Astrocyte (in vitro differentiated cells and primary cell): ENCODE measurements at regions not wholly inside any gene's neighbourhood (a gene's known extent, or its start where the extent isn't known, plus 50 kb on each side); places are given as distances from the start of the nearest gene placed in this dataset.

Source experiments
- DNase-seq: peaks from one replicate; pipeline ENCODE4 v3.0.0-alpha.2; 2010; ENCODE audit warnings: low read depth
- FAIRE-seq: peaks from 2 replicates; lab custom pipeline; 2011; peaks lifted over from hg19 to GRCh38; lab: Jason Lieb, UNC
- H2AFZ ChIP-seq: 2 replicates; pipeline ENCODE4 v1.6.0; 2012; ENCODE audit warnings: low read depth, low read length, inconsistent platforms
- H3K27ac ChIP-seq: 2 replicates; pipeline ENCODE4 v1.5.1; 2011; ENCODE audit warnings: low read depth, low read length, inconsistent platforms
- H3K27me3 ChIP-seq: 2 replicates; pipeline ENCODE4 v1.6.0; 2011; ENCODE audit warnings: low read length, inconsistent platforms; ENCODE audit not compliant: insufficient read depth
- H3K36me3 ChIP-seq: 2 replicates; pipeline ENCODE4 v1.5.1; 2011; ENCODE audit warnings: low read length, inconsistent platforms; ENCODE audit not compliant: insufficient read depth
- H3K4me1 ChIP-seq: 2 replicates; pipeline ENCODE4 v1.5.1; 2011; ENCODE audit warnings: low read length, inconsistent platforms; ENCODE audit not compliant: insufficient read depth
- H3K4me2 ChIP-seq: 2 replicates; pipeline ENCODE4 v1.6.0; 2012; ENCODE audit warnings: low read length, inconsistent platforms
- H3K4me3 ChIP-seq: 2 replicates; pipeline ENCODE4 v1.5.1; 2011; ENCODE audit warnings: low read depth, mild to moderate bottlenecking, low read length, inconsistent platforms; ENCODE audit not compliant: insufficient read depth
- H3K79me2 ChIP-seq: 2 replicates; pipeline ENCODE4 v1.6.0; 2012; ENCODE audit warnings: mild to moderate bottlenecking, low read length, inconsistent platforms; ENCODE audit not compliant: insufficient read depth
- H3K9ac ChIP-seq: 2 replicates; pipeline ENCODE4 v1.6.0; 2012; ENCODE audit warnings: mild to moderate bottlenecking, low read length, inconsistent platforms
- H3K9me3 ChIP-seq: 2 replicates; pipeline ENCODE4 v1.5.1; 2012; ENCODE audit warnings: low read depth, mild to moderate bottlenecking, low read length, inconsistent platforms; ENCODE audit not compliant: insufficient read depth
- H4K20me1 ChIP-seq: 2 replicates; pipeline ENCODE4 v1.6.0; 2012; ENCODE audit warnings: low read length, inconsistent platforms; ENCODE audit not compliant: insufficient read depth
- H3K27ac Mint-ChIP-seq: one replicate; pipeline ENCODE4 v1.8.0; 2021; ENCODE audit warnings: mild to moderate bottlenecking, mixed read lengths; ENCODE audit not compliant: unreplicated experiment
- H3K27me3 Mint-ChIP-seq: one replicate; pipeline ENCODE4 v1.8.0; 2021; ENCODE audit warnings: low read depth, mixed read lengths; ENCODE audit not compliant: unreplicated experiment
- H3K36me3 Mint-ChIP-seq: one replicate; pipeline ENCODE4 v1.8.0; 2021; ENCODE audit warnings: low read depth, mixed read lengths; ENCODE audit not compliant: unreplicated experiment
- H3K4me1 Mint-ChIP-seq: one replicate; pipeline ENCODE4 v1.8.0; 2021; ENCODE audit warnings: low read depth, mixed read lengths; ENCODE audit not compliant: unreplicated experiment
- H3K4me3 Mint-ChIP-seq: one replicate; pipeline ENCODE4 v1.8.0; 2021; ENCODE audit warnings: mild to moderate bottlenecking, moderate library complexity, mixed read lengths; ENCODE audit not compliant: unreplicated experiment
- H3K9me3 Mint-ChIP-seq: one replicate; pipeline ENCODE4 v1.8.0; 2021; ENCODE audit warnings: mild to moderate bottlenecking, mixed read lengths; ENCODE audit not compliant: unreplicated experiment
- CTCF ChIP-seq: IDR thresholded peaks from 2 replicates; pipeline ENCODE4 v1.5.1; 2011; ENCODE audit warnings: low read depth, mild to moderate bottlenecking, inconsistent platforms, low read length, moderate library complexity; ENCODE audit not compliant: insufficient read depth
- EZH2 ChIP-seq: IDR thresholded peaks from 2 replicates; pipeline ENCODE4 v1.6.1; 2012; ENCODE audit warnings: mild to moderate bottlenecking, low read length, inconsistent platforms; ENCODE audit not compliant: insufficient read depth

- no peaks in the 10 kb centered on the region for H3K4me1 ChIP-seq
- Mint-ChIP-seq H3K9me3 (peaks cover 54% of the 10 kb centered on the region), H3K27ac (no peak overlapping the region), H3K27me3 (no peaks in the 10 kb centered on the region), H3K36me3 (no peaks in the 10 kb centered on the region), H3K4me3 (no peak overlapping the region), H3K4me1 (no peaks in the 10 kb centered on the region)
- no peak for FAIRE-seq
- H2AFZ ChIP-seq, result no peak overlapping the region
- no peaks in the 10 kb centered on the region for H3K36me3 ChIP-seq
- H3K27me3 ChIP-seq, result no peaks in the 10 kb centered on the region
- H3K9me3 ChIP-seq, result peaks cover 3% of the 10 kb centered on the region
- TF ChIP-seq EZH2 (no peak), CTCF (no peak)
- DNase-seq, result no peak
- no peak overlapping the region for H3K27ac ChIP-seq
- H4K20me1 ChIP-seq, result no peaks in the 10 kb centered on the region
- no peak overlapping the region for H3K4me3 ChIP-seq
- H3K9ac ChIP-seq, result no peak overlapping the region
- no peak overlapping the region for H3K4me2 ChIP-seq
- no peaks in the 10 kb centered on the region for H3K79me2 ChIP-seq
Observed at GRCh38 chrY:10686414-10686813, 1158.7 kb downstream of the TSPY10 start.
